ENCODE measurements at regions not wholly inside any gene's neighbourhood (a gene's known extent, or its start where the extent isn't known, plus 50 kb on each side); places are given as distances from the start of the nearest gene placed in this dataset.

- DNase-seq: no peak
Measured at GRCh38 chr14:98889836-98890185, 382.2 kb downstream of the BCL11B start.

- DNase-seq: no peak
Measured at GRCh38 chr14:98890556-98891340, 381.2 kb downstream of the BCL11B start.

- DNase-seq: no peak
Measured at GRCh38 chr14:98893675-98894074, 378.3 kb downstream of the BCL11B start.

GRCh38 chr14:98894600-98894999 is 377.4 kb downstream of the BCL11B start:
- DNase-seq: no peak

- DNase-seq: no peak
Measured at GRCh38 chr14:98896449-98896848, 375.5 kb downstream of the BCL11B start.

- no peak for DNase-seq
Measured at GRCh38 chr14:98897605-98898309, 374.2 kb downstream of the BCL11B start.

- no peak for DNase-seq
Measured at GRCh38 chr14:98899441-98899840, 372.6 kb downstream of the BCL11B start.

GRCh38 chr14:98900236-98900635 is 371.8 kb downstream of the BCL11B start:
- no peak for DNase-seq

GRCh38 chr14:98900798-98901197 is 371.2 kb downstream of the BCL11B start:
- no peak for DNase-seq

- DNase-seq: no peak
Measured at GRCh38 chr14:98901511-98902205, 370.3 kb downstream of the BCL11B start.

GRCh38 chr14:98903371-98903770 is 368.6 kb downstream of the BCL11B start:
- no peak for DNase-seq

- DNase-seq: no peak
Measured at GRCh38 chr14:98904677-98905076, 367.3 kb downstream of the BCL11B start.

- DNase-seq: no peak
Measured at GRCh38 chr14:98906123-98906995, 365.6 kb downstream of the BCL11B start.

- DNase-seq: no peak
Measured at GRCh38 chr14:98907271-98907670, 364.7 kb downstream of the BCL11B start.

GRCh38 chr14:98908050-98908449 is 363.9 kb downstream of the BCL11B start:
- no peak for DNase-seq

- no peak for DNase-seq
Measured at GRCh38 chr14:98909251-98909944, 362.6 kb downstream of the BCL11B start.

- DNase-seq: no peak
Measured at GRCh38 chr14:98910061-98910460, 361.9 kb downstream of the BCL11B start.

GRCh38 chr14:98912655-98913054 is 359.3 kb downstream of the BCL11B start:
- DNase-seq: no peak

GRCh38 chr14:98913967-98914650 is 357.9 kb downstream of the BCL11B start:
- no peak for DNase-seq

- DNase-seq: no peak
Measured at GRCh38 chr14:98914942-98915341, 357.1 kb downstream of the BCL11B start.

- DNase-seq: no peak
Measured at GRCh38 chr14:98915625-98916024, 356.4 kb downstream of the BCL11B start.

GRCh38 chr14:98916036-98916435 is 356.0 kb downstream of the BCL11B start:
- no peak for DNase-seq
